CD4-positive, alpha-beta T cell treated with Interleukin-4 for 4 hours (primary cell): ENCODE measurements at regions not wholly inside any gene's neighbourhood (a gene's known extent, or its start where the extent isn't known, plus 50 kb on each side); places are given as distances from the start of the nearest gene placed in this dataset.

Source experiments
- DNase-seq: peaks from one replicate; pipeline ENCODE4 v3.0.0-alpha.2; 2020

- DNase-seq = no peak
These were observed 347.4 kb downstream of the FGF9 start for GRCh38 chr13:22018076-22018835.

DNA sequence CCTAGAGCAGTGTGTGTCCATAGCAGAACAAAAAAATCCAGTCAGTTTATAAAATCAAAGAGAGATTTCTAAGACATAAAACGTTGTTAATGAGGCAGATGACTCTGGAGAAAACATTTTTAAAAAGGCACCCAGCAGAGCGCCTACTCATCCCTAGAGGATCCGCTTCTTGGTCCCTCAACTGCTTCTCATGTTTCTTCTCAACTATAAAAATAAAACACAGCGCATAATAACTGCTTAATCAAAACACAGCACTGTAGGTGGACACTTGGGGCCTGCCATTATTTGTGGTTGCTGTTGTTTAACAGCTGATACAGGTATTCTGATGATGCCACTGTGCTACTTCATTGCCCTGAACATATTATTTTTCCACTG lies 347.9 kb downstream of the FGF9 start:
- no peak for DNase-seq

GRCh38 chr13:22024381-22024994 lies 353.6 kb downstream of the FGF9 start:
- no peak for DNase-seq

DNA sequence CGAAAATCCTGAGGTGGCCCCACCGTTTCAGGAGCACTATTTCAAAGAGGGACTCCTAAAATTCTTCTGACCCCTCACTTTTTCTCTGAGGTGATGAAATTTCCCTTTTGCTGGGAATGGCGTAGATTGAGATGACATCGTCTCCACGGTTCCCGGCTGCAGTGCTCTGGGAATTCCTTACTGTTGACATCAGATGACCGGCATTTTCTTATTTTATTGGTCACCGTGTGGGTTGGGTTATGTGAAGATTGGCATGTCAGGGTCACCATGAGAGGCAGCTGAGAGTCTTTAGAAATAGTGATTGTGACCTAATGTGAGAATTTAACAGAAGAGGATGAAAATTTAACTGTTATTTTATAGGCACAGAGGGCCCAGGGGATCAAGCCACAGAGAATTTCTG lies 356.7 kb downstream of the FGF9 start:
- DNase-seq = no peak

- DNase-seq = no peak
These were observed 358.0 kb downstream of the FGF9 start for GRCh38 chr13:22028831-22029230.

GRCh38 chr13:22030321-22030720 lies 359.4 kb downstream of the FGF9 start:
- no peak for DNase-seq

- no peak for DNase-seq
These were observed 360.9 kb downstream of the FGF9 start for GRCh38 chr13:22031702-22032286.

DNA sequence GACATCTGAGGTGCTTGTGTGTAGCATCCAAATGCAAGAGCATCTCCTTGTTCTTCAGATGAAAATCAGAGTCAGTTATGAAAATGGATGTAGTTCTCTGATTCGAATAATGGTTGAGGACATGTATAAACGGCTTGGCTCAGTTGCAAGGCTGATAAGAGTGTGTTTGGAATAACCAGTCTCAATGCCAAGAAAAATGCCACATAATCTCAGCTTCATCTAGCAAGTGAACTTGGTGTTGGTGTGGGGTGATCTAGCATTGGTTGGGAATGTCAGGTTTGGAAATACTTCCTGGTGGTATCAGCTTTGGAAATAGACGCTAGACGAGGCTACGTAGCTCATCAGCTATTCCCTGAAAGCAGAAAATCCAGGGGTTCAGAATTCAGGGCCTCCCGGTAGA lies 362.0 kb downstream of the FGF9 start:
- DNase-seq = no peak

- no peak for DNase-seq
These were observed 369.1 kb downstream of the FGF9 start for GRCh38 chr13:22039961-22040360.

GRCh38 chr13:22040810-22041364 lies 370.0 kb downstream of the FGF9 start:
- DNase-seq = no peak

- no peak for DNase-seq
These were observed 370.9 kb downstream of the FGF9 start for GRCh38 chr13:22041741-22042140.

DNA sequence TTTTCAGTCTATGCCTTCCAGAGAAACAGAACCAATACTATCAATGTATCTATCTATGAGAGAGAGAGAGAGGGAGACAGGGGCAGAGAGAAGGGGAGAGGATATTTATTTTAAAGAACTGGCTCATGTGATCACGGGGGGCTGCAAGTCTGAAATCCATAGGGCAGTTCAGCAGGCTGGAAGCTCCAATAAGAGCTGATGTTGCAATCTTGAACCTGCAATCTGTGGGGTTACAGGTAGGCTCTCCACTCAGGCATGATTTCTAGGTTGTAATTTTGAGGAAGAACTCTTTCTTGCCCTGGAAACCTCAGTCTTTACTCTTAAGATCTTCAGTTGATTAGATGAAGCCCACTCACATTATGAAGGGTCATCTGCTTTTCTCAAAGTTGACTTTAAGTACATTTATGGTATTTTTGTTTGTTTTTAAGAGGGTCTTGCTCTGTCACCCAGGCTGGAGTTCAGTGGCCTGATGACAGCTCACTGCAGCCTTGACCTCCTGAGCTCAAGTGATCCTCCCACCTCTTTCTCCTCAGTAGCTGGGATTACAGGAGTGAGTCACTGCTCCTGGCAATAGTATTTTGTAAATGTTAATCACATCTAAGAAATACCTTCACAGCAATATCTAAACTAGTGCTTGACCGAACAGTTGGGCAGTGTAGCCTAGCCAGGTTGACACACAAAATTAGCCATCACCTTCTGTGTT lies 376.4 kb downstream of the FGF9 start:
- DNase-seq = no peak

GRCh38 chr13:22047785-22048104 lies 376.9 kb downstream of the FGF9 start:
- no peak for DNase-seq

DNA sequence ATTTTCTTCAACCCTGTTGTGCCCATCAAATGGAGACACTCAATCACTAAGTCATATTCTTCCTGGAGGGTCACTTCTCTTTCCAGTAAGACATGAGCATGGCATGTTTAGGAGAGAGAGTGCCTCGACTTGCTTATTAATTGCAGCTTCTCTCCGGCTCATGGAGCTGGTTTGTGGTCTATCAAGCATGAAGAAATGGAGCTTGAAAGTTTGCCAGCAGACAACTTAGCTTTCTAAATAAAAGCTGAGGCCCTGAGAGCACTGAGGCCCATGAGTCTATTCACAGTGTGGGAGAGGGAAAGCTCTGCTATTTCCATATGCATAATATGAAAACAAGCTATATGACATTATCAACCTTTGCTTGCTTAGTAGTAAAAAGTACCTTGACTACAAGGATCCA lies 378.5 kb downstream of the FGF9 start:
- DNase-seq = no peak

GRCh38 chr13:22050951-22051563 lies 380.2 kb downstream of the FGF9 start:
- no peak for DNase-seq

GRCh38 chr13:22053053-22053452 lies 382.2 kb downstream of the FGF9 start:
- DNase-seq = no peak

GRCh38 chr13:22055259-22055658 lies 384.4 kb downstream of the FGF9 start:
- DNase-seq = no peak

- no peak for DNase-seq
These were observed 389.3 kb downstream of the FGF9 start for GRCh38 chr13:22060187-22060586.

DNA sequence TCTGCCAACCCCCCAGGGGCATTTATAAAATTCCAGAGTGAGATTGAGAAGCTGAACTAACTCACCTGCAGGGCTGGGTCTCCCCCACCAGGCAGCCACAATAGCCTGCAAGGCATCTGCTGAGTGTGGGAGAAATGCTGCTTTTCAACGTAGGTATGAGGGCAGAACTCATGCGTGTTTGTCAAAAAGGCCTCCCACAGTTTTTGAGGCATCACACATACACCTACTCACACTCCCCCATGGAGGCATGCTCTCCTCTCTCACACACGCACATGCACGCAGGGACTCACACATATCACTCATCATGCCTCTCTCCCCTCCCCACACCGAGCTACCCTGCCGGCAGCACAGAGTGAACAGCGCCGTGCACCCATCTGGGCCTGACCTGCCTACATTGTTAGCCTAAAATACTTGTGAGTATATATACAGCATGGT lies 390.5 kb downstream of the FGF9 start:
- peak; percentile 76 for DNase-seq

- peak; percentile 85 for DNase-seq
These were observed 391.0 kb downstream of the FGF9 start for GRCh38 chr13:22061806-22062391.

GRCh38 chr13:22062478-22063205 lies 391.8 kb downstream of the FGF9 start:
- peak; percentile 40 for DNase-seq
